Loucy (cell line): ENCODE measurements at regions not wholly inside any gene's neighbourhood (a gene's known extent, or its start where the extent isn't known, plus 50 kb on each side); places are given as distances from the start of the nearest gene placed in this dataset.

Source experiments
- H2AFZ ChIP-seq: fragments of 200-600 bp; sonication (generic); 2 replicates; pipeline ENCODE4 v1.6.0; 2016; ENCODE audit warnings: antibody characterized with exemption, mild to moderate bottlenecking, low read length, moderate library complexity
- H3F3A ChIP-seq: fragments of 200-600 bp; 2 replicates; pipeline ENCODE4 v1.6.0; 2016; ENCODE audit warnings: antibody characterized with exemption, low read depth, mild to moderate bottlenecking
- H3K27me3 ChIP-seq: fragments of 200-600 bp; sonication (generic); 2 replicates; pipeline ENCODE4 v1.6.1; 2014; ENCODE audit warnings: low read length, mild to moderate bottlenecking; ENCODE audit not compliant: insufficient read depth, poor library complexity, severe bottlenecking
- H3K36me3 ChIP-seq: fragments of 200-600 bp; sonication (generic); 2 replicates; pipeline ENCODE4 v1.6.1; 2016; ENCODE audit warnings: low read length; ENCODE audit not compliant: insufficient read depth
- H3K4me1 ChIP-seq: fragments of 200-600 bp; sonication (generic); 2 replicates; pipeline ENCODE4 v1.5.1; 2014; ENCODE audit warnings: low read length, mild to moderate bottlenecking; ENCODE audit not compliant: insufficient read depth, poor library complexity, severe bottlenecking
- H3K4me2 ChIP-seq: fragments of 200-600 bp; sonication (generic); 2 replicates; pipeline ENCODE4 v1.6.0; 2014; ENCODE audit warnings: antibody characterized with exemption, low read length, low read depth, mild to moderate bottlenecking; ENCODE audit not compliant: poor library complexity, severe bottlenecking
- H3K4me3 ChIP-seq: fragments of 200-600 bp; sonication (generic); 2 replicates; pipeline ENCODE4 v1.5.1; 2014; ENCODE audit warnings: low read length, mild to moderate bottlenecking, mixed read lengths; ENCODE audit not compliant: poor library complexity, severe bottlenecking
- H3K79me2 ChIP-seq: fragments of 200-600 bp; sonication (generic); 2 replicates; pipeline ENCODE4 v1.6.1; 2014; ENCODE audit warnings: low read length; ENCODE audit not compliant: insufficient read depth
- H3K9ac ChIP-seq: fragments of 200-600 bp; sonication (generic); 2 replicates; pipeline ENCODE4 v1.6.0; 2014; ENCODE audit warnings: mild to moderate bottlenecking, low read depth, low read length, moderate library complexity; ENCODE audit not compliant: poor library complexity, severe bottlenecking
- H3K9me2 ChIP-seq: fragments of 200-600 bp; sonication (generic); replicated peaks from 2 replicates; pipeline ENCODE4 v1.6.1; 2016; ENCODE audit warnings: low read depth, low read length, mixed read lengths
- H3K9me3 ChIP-seq: fragments of 200-600 bp; sonication (generic); 2 replicates; pipeline ENCODE4 v1.6.1; 2014; ENCODE audit warnings: mild to moderate bottlenecking, antibody characterized with exemption, low read length, low read depth; ENCODE audit not compliant: insufficient read depth
- H4K20me1 ChIP-seq: fragments of 200-600 bp; sonication (generic); 2 replicates; pipeline ENCODE4 v1.6.0; 2014; ENCODE audit warnings: antibody characterized with exemption, low read length, mild to moderate bottlenecking; ENCODE audit not compliant: insufficient read depth, poor library complexity, severe bottlenecking
- EZH2phosphoT487 ChIP-seq: fragments of 200-600 bp; IDR thresholded peaks from 2 replicates; pipeline ENCODE4 v1.6.1; 2018; ENCODE audit warnings: antibody characterized with exemption, mild to moderate bottlenecking, moderate library complexity, borderline replicate concordance
- TF ChIP-seq, protein P1 (sequence below): fragments of 200-600 bp; sonication (generic); conservative IDR thresholded peaks from 2 replicates; pipeline ENCODE4 v1.5.1; 2014; ENCODE audit warnings: mild to moderate bottlenecking, antibody characterized with exemption, low read length

DNA sequence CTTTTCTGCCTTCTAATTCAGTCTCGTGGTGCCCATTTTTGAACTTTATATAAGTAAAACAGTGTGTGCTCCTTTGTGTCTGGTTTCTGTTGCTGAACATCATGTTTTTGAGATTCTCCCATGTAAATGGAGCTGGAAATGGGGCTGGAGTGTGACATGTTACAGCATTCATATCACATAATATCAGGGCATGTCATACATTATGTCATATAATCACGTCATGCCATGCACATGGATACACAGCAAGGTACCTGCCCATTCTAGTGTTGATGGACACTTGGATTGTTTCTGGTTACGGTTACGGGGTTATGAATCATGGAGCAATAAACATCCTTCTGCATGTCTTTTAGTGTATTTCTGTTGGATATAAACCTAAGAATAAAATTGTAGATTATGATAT is 117.1 kb upstream of the MYT1L start:
- Histone ChIP-seq H3K9ac (no peak overlapping the region), H3F3A (no peaks in the 10 kb centered on the region), H2AFZ (no peak overlapping the region), H4K20me1 (no peaks in the 10 kb centered on the region), H3K27me3 (no peaks in the 10 kb centered on the region), H3K79me2 (no peaks in the 10 kb centered on the region), H3K9me2 (no peaks in the 10 kb centered on the region), H3K36me3 (no peaks in the 10 kb centered on the region), H3K9me3 (no peaks in the 10 kb centered on the region), H3K4me2 (no peak overlapping the region), H3K4me1 (no peaks in the 10 kb centered on the region), H3K4me3 (no peak overlapping the region)
- TF ChIP-seq EZH2phosphoT487 = no peak
- TF ChIP-seq, protein P1, sequence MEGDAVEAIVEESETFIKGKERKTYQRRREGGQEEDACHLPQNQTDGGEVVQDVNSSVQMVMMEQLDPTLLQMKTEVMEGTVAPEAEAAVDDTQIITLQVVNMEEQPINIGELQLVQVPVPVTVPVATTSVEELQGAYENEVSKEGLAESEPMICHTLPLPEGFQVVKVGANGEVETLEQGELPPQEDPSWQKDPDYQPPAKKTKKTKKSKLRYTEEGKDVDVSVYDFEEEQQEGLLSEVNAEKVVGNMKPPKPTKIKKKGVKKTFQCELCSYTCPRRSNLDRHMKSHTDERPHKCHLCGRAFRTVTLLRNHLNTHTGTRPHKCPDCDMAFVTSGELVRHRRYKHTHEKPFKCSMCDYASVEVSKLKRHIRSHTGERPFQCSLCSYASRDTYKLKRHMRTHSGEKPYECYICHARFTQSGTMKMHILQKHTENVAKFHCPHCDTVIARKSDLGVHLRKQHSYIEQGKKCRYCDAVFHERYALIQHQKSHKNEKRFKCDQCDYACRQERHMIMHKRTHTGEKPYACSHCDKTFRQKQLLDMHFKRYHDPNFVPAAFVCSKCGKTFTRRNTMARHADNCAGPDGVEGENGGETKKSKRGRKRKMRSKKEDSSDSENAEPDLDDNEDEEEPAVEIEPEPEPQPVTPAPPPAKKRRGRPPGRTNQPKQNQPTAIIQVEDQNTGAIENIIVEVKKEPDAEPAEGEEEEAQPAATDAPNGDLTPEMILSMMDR = no peak

DNA sequence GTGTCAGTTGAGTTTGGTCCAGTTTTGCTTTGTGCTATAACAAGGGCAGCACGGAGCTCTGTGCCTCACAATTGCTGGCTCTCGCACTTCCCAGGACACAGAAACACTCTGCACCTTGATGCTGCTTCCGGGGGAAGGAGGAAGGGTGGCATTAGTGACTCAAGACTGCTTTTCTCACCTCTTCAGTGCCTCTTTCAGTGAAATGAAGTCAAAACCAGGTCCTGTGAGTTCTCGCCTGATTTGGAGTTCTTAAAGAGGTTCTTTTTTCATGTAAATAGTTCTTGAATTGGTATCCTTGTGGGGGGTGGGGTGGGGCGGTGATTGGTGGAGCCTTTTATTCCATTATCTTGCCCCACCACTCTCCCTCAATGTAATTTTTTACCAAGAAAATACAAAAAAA is 91.5 kb upstream of the MYT1L start:
- Histone ChIP-seq H3F3A (no peaks in the 10 kb centered on the region), H3K9me2 (no peaks in the 10 kb centered on the region), H4K20me1 (no peaks in the 10 kb centered on the region), H3K36me3 (no peaks in the 10 kb centered on the region), H3K4me3 (no peak overlapping the region), H2AFZ (no peak overlapping the region), H3K79me2 (no peaks in the 10 kb centered on the region), H3K4me2 (no peak overlapping the region), H3K27me3 (no peaks in the 10 kb centered on the region), H3K9ac (no peak overlapping the region), H3K4me1 (no peaks in the 10 kb centered on the region), H3K9me3 (no peaks in the 10 kb centered on the region)
- TF ChIP-seq, protein P1 = no peak
- TF ChIP-seq EZH2phosphoT487 = no peak

DNA sequence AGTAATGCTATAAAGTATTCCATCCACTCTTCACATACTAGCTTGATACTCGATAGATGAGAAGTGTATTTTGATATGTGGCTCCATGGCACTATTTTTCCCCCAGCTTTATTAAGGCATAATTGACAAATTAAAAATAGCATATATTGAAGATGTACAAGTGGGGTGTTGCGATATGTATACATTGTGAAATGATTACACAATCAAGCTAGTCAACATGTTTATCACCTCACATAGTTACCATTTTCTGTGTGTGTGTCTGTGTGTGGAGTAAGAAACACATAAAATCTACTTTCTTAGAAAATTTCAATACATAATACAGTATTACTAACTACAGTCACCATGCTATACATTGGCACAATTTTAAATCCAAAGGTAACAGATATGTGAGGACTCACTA is 82.5 kb upstream of the MYT1L start:
- Histone ChIP-seq H2AFZ (no peak overlapping the region), H3K4me2 (no peak overlapping the region), H3F3A (no peaks in the 10 kb centered on the region)

More for the DNA sequence above, 82.5 kb upstream of the MYT1L start:
- H3K4me3 ChIP-seq = no peak overlapping the region
- H3K4me1 ChIP-seq = no peaks in the 10 kb centered on the region
- no peaks in the 10 kb centered on the region for H3K36me3 ChIP-seq
- no peaks in the 10 kb centered on the region for H3K9me2 ChIP-seq
- no peak overlapping the region for H3K9ac ChIP-seq
- no peaks in the 10 kb centered on the region for H3K27me3 ChIP-seq
- H3K9me3 ChIP-seq = no peaks in the 10 kb centered on the region; the same call in 1 of the 2 replicates
- H3K79me2 ChIP-seq = no peaks in the 10 kb centered on the region
- TF ChIP-seq EZH2phosphoT487 = no peak
- TF ChIP-seq, protein P1 = no peak
- no peaks in the 10 kb centered on the region for H4K20me1 ChIP-seq
